ENCODE measurements at regions not wholly inside any gene's neighbourhood (a gene's known extent, or its start where the extent isn't known, plus 50 kb on each side); places are given as distances from the start of the nearest gene placed in this dataset.
"Not testable (repeated sequence)": the region's sequence is repeated elsewhere in the genome, so short reads cannot be mapped to it uniquely, and the experiment has no call there.

DNA sequence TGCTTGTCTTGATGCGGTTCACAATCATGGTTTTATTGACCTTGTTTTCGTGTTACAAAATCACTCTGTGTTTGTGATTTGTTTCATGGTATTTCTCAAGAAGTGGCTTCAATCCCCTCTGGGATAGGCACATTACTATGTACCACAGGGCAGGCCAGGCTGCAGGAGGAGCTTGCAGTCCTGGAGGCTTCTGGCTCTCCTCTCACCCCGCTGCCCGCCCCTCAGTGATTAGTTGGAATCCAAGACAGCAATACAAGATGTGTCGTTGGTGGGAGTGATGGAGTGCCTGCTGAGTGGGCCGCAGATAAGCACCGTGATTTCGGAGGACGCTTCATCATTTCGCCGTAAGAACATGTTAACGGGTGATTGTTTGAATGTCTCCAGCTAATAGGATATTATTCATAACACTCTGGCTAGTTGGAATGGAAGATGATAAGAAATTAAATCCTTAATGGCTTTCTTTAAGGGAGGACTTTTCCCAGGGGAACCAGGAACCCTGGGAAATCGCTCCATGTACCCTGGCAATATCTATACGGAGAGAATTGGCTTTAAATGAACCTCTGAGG, 384.4 kb downstream of the MIAT start:
- in situ Hi-C loops (cut with HindIII; ENCODE audit: low sequenced_read_pairs): loop anchor here (10.0 to 25.0 kb wide), 2 partner anchors 133 to 270 kb away; no protein-coding TSS in a partner anchor

DNA sequence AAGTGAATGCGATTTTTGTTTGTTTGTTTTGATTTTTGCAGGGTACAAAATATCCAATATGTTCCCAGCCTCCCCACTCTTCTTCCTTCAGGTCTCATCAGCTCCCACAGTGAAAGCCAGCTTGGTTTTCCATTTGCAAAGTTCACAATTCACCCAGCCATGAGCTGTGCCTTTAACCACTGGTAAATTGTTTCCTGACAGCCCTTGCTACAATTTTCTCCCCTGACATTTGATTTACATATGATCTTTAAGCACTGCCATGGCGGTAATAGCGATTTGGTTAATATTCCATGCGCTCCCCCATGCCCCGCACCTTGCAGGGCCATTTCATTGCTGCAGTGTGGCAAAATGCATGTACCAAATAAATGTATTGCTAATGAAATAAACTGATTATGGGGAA, 385.9 kb downstream of the MIAT start:
- in situ Hi-C loops (cut with HindIII; ENCODE audit: low sequenced_read_pairs): loop anchor here (10.0 to 25.0 kb wide), 2 partner anchors 132 to 269 kb away; no protein-coding TSS in a partner anchor

DNA sequence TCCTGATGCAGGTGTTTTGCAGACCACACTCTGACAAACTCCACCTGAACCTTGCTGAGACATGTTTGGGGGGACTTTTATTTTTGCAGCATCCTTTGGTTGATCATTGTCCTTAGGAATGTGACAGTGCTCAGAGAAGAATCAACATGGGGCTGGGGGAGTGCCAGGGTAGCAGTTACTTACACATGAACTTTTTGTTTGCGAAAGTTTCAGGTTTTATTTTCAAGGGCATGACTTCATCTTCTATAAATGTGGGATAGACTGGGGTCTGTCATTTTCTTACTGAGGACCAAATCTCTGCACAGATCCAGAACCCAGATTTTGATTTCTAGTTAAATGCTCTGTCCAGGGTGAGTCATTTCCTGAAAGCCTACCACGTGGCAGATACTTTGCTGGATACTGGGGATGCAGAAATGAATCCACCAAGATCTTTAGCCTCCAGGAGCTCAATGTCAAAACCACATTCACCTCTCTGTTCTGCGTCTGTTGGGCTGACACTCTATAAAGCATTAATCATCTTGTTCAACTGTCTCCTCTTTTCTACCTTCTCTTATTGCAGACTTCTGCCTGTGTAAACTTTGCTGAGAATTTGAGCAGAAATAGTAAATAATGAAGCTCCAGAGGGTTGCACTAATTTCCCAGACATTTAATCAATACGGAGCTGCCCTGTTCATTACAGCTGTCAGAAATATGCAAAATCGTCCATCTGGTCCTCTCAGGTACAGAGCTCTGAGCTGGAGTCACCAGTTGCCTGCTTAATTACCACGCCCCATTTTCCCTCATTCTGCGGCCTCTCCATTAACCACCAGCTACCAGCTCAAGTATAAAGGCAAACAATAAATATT, 387.9 kb downstream of the MIAT start:
- in situ Hi-C loops (cut with HindIII; ENCODE audit: low sequenced_read_pairs): loop anchor here (10.0 to 25.0 kb wide), 2 partner anchors 129 to 267 kb away; no protein-coding TSS in a partner anchor

DNA sequence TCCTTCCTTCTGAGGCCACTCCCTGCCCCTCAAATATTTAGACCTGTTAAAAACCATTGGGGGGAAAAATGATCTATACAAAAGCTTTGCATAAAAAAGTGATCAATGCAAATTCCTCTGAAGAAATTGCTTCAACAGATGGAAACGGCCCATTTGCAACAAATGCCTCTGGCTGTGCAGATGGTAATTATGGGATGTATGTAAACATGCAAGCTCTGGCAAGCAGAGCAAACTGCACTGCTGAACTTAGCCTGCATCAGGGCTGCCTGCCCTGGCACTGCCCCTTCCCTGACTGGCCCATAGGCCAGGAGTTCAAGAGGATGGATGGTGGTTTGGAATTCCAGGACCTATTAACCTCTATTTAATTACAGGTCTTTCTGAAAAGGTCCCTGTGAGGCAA, 388.7 kb downstream of the MIAT start:
- in situ Hi-C loops (cut with HindIII; ENCODE audit: low sequenced_read_pairs): loop anchor here (10.0 to 25.0 kb wide), 2 partner anchors 129 to 266 kb away; no protein-coding TSS in a partner anchor

DNA sequence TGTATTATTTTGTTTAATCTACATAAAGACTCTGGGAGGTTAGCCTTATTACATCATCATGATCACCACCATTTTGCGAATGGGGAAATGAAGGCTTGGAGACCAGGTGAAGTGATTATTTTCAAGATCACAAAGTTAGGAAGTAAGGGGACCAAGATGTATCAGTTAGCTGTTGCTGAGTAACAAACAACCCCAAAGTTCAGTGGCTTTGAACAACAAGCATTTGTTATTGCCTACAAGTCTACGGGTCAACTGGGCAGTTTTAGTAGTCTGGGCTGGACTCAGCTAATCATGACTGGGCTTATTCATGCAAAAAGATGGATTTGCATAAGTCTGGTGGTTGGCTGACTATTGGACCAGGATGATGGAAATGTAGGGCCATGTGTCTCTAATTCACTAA, 389.2 kb downstream of the MIAT start:
- in situ Hi-C loops (cut with HindIII; ENCODE audit: low sequenced_read_pairs): loop anchor here (10.0 to 25.0 kb wide), 2 partner anchors 128 to 266 kb away; no protein-coding TSS in a partner anchor

DNA sequence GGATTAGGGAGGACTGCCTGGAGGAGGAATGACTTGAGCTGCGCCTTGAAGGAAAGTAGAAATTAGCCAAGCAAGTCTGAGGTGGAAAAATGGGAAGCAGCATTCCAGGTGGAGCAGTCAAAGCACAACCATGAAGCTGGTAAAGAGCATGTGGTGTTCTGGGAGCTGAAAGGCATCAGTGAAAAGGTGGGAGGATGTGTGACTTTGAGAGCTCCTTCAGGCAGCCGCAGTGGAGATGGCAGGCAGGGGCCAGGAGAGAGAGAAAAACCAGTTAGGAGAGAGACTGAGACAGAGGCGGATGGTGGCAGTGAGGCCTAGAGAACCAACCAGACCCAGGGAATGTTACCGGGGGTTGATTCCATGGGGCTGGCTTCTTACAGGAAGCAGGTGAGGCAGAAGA, 393.4 kb downstream of the MIAT start:
- in situ Hi-C loops (cut with HindIII; ENCODE audit: low sequenced_read_pairs): no loop called here

DNA sequence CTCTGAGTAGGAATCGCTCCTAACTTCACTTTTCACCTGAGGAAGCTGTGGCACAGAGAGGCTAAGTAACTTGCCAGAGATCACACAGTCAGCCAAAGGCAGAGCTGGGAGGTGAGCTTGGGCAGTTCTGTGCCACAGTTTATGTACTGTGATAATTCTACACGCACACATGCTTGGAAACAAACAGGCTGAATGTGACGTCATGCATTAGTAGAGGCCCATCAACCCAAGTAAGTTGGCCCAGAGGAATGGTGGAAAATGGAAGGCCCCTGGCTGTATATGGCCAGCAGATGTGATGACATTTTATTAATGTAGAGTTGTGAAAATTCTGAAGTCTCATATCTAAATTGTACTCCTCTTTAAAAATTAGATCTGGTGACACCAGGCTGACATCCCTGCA, 394.0 kb downstream of the MIAT start:
- in situ Hi-C loops (cut with HindIII; ENCODE audit: low sequenced_read_pairs): no loop called here

DNA sequence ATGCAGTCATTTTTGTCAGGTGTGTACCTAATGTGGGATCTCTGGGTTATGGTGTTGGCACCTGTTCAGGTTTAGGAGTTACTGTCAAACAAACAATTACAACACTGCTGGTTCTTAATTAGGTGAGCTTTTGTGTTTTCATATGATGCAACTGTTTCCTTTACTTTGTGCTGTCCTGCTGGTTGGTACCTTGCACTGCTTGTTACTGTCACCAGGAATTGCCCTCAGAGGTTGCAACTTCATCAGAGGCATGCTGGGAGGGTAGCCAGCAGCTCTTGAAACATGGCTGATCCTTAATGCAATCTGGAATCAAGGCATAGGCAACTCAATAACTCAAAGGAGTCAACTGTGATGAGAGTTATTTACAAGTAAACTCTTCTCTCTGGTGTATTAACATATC, 400.3 kb downstream of the MIAT start:
- in situ Hi-C loops (cut with HindIII; ENCODE audit: low sequenced_read_pairs): no loop called here

DNA sequence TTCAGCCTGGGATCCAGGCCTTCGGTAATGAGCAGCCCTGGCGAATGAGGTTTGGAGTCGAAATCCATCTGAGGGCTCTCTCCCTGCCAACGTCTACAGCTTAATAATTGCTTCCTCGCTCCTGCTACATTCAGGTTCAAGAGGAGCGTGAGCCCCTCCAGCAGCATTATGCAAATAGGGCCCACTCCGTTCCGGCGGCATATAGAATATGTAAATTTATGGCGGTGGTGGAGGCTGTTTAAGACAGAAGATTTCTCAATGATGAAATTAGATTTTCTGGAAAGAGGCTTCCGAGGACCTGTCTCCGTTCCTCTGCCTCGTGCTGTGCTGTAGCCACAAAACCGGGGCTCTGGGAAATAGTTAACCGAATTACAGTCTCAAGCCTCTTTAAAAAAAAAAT, 402.8 kb downstream of the MIAT start:
- in situ Hi-C loops (cut with HindIII; ENCODE audit: low sequenced_read_pairs): no loop called here

DNA sequence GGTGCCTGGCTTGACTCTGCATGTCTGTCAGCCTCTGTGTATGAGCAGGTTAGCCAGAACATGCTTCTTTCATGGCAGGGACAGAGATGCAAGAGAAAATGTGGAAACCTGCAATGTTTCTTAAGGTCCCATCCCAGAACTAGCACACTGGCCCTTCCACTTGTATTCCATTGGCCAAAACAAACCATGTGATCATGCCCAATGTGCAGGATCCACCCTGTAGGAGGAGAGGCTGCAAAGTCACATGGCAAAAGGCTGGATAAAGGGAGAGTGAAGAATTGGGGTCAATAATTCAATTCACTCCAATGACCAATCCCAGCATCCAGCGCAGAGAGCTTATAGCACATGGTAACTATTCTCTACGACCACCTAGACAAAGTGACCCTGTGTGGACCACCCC, 405.5 kb downstream of the MIAT start:
- in situ Hi-C loops (cut with HindIII; ENCODE audit: low sequenced_read_pairs): no loop called here

DNA sequence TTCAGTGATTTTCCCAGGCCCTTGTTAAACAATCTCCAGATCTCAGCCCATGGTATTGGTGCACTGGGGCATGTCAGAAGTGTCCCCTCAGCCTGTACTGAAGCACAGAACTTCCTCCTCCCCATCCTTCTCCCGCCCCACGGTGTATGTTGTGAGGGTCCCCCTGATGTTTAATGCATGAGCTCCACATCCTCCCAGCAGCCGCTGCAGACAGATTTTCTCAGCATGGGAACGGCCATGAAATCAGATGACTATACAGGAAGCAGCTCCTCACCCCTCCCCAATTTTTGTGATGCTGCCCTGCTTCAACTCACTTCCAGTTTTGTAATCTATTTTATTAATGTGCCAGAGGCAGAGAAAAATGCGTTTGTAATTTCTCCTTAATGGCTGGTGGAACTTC, 406.0 kb downstream of the MIAT start:
- in situ Hi-C loops (cut with HindIII; ENCODE audit: low sequenced_read_pairs): no loop called here

DNA sequence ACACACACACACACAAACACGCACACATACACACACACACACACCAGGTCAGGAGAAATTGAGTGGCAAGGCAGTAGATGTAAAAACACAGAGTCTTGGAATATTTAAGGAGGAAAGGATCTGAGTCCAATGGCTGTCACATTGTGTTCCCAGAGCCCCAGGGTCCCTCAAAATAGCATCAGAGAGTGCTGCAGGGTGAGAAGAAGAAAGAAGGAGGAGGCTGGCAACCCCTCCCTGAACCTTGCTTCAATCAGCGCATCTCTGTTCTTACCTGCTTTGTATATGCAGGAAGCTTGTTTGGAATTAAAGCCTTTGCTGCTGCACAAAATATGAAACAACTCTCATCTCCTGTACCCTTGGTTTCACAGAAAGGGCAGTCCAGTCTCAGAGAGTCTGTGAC, 406.5 kb downstream of the MIAT start:
- in situ Hi-C loops (cut with HindIII; ENCODE audit: low sequenced_read_pairs): no loop called here

DNA sequence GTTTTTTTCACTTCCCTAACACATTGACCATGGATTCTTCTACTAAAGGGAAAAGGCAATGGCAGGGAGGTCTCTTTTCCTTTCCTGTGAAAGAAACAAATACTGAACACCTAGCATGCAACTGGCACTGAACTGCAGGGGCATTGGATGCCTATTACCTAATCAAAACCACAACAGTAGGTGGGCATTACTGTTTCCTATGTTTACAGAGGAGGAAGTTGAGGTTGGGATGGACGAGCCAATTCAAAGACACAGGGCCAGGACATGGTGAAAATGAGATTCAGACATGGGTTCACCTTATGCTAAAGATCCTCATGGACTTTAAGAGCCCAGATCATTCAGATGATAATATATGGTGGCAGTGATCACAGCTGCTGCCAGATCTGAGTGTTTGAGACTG, 407.0 kb downstream of the MIAT start:
- in situ Hi-C loops (cut with HindIII; ENCODE audit: low sequenced_read_pairs): no loop called here

DNA sequence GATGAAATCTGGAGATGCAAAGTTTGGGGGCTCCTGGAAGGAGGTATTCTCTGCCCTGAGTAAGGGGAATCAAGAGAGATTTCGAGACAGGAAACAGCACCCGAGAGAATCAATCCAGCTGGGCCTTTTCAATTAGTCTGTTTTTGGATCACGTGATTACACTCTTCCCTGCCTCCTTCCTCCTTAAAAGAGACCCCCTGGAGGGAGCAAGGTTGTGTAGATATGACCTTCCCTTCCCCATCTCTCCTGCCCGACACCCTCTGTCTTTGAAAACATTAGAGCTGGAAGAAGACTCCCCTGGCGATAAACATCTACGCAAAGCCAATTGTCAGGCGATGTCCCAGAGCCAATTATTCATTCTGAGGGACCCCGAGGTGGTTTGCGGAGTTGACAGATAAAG, 407.9 kb downstream of the MIAT start:
- in situ Hi-C loops (cut with HindIII; ENCODE audit: low sequenced_read_pairs): no loop called here

DNA sequence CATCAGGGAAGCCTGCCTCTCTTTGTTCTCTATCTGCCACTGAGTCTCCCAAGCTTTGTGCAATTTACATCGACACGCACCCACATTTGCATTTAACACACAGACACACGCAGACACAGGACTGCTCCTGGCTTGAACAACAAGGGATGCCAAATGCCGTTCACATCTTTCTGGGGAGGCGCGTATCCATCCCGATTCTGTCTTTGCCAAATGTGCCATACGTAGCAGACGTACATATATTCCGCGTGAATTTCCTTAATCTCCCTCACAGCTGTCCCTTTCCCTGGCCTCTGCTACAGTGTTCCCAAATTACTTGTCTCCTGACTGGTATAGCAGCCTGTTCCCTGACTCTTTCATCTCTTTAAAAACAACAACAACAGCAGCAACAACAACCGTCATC, 409.5 kb downstream of the MIAT start:
- in situ Hi-C loops (cut with HindIII; ENCODE audit: low sequenced_read_pairs): no loop called here

DNA sequence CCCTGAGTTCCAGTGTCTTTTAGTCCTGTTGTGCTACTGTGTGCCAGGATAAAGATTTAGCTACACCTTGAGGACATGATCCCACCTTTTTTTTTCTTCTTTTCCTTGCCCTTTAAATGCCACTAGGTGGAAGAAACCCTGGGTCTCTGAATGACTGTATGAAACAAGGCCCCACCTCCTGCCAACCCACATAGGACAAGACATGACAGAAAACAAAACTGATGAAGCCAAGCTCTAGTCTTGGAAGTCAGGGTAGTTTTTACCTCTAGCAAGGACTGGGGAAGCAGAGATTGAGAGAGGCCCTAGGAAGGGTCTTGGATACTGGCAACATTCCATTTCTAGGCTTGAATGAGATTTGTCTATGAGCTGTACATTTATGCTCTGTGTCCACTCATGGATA, 410.7 kb downstream of the MIAT start:
- in situ Hi-C loops (cut with HindIII; ENCODE audit: low sequenced_read_pairs): no loop called here

DNA sequence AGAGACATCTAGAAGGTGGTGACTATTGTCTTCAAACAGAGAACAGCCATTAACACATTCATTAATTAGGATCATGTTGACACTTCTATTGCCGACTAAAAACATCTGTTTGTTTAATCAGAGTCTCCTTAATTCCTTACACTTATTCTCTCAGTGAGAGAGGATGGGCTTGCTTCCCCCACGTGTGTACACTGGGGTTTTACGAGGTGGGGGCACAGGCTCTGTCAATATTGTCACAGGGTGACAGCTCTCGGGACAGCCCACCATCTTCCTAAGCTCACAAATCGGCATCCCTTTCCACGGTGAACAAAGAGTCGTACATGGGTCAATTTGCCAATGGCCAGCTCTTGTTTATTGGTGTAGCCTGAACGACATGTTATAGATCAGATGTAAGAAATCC, 413.2 kb downstream of the MIAT start:
- in situ Hi-C loops (cut with HindIII; ENCODE audit: low sequenced_read_pairs): no loop called here

DNA sequence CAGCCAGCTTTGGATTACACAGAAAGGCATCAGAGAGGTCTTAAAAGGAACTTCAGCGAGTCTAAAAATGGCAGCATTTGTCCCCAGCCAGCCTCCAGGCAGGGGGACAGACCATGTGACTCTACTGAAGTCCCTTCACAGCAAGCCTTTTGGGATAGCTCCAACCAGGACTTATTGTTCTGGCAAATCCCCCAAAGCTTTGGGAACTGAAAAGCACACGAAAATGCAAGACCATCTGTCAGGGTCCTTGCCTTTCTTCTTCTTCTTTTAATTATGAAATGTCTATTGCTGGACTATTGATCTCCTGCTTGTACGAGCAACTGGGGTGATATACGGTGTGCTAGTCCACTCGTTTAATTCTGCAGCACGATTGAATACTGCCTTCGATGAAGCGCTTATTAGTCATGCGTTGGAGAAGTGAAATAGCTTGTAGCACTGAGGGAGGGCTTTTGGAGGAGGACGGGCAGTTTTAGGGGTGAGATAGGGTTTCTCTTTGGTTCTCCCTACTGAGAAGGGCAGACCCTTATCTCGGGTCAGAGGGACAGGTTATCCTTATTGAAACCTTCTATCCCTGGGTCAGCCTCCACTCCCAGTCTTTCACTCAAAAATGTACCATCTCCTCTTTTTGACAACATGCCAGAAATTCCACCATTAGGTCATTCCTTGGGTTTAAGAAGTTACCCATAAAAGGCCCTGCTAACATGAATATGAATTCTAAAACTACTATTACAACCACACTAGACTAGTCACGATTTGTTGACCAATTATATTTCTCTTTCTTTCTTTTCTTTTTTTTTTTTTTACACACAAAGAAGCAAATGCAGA, 416.4 kb downstream of the MIAT start:
- in situ Hi-C loops (cut with HindIII; ENCODE audit: low sequenced_read_pairs): no loop called here

DNA sequence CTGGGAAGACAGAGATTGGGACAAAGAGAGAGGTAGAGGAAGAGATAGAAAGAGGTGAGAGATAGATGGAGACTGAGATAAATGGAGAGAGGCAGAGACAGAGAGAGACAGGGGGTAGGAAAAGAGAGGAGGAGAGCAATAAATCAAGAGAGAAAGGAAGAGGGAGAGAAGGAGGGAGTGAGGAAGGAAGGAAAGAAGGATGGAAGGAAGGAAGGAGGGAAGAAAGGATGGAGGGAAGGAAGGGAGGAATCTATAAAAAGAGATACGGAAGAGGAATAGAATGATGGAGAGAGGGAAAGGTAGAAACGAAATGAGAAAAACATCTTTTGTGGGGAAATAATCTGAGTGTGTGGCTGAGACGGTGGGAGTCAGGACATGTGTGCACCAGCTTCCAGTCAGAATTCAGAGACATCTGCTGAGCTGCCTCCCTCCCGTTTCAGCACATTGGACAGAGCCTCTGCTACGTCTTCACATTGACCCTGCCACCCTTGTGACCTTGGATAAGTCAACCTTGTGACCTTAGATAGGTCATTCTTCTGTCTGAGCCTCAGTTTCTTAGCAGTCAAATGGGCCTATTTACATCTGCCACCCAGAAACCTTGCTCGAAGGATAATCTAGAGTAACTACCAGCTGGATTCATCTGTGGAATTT, 417.8 kb downstream of the MIAT start:
- in situ Hi-C loops (cut with HindIII; ENCODE audit: low sequenced_read_pairs): no loop called here

DNA sequence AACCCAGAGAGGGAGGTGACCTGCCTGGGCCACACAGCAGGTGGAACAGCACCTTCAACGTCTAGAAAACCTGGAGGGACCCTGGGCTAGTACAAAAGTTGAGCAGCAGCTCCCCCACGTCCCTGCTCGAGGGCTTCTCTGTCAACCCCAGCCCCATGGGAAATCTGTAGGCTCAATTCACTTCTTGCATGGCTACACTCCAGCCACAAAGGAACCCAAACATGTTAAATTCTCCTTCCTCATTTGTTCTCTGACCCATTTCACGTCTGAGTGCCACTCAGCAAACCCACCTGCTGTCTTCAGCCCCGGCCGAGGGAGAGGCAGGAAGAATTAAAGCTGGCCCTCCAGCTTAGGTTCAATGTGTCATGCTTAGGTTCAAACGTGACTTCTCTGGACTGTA, 418.5 kb downstream of the MIAT start:
- in situ Hi-C loops (cut with HindIII; ENCODE audit: low sequenced_read_pairs): no loop called here

DNA sequence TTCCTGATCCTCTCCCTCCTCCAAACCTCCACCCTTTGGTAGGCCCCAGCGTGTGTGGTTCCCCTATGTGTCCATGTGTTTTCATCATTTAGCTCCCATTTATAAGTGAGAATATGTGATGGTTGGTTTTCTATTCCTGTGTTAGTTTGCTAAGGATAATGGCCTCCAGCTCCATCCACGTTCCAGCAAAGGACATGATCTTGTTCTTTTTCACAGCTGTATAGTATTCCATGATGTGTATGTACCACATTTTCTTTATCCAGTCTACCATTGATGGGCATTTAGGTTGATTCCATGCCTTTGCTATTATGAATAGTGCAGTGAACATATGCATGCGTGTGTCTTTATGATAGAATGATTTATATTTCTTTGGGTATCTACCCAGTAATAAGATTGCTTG, 420.7 kb downstream of the MIAT start:
- in situ Hi-C loops (cut with HindIII; ENCODE audit: low sequenced_read_pairs): not testable (repeated sequence)
